ENCODE measurements at regions not wholly inside any gene's neighbourhood (a gene's known extent, or its start where the extent isn't known, plus 50 kb on each side); places are given as distances from the start of the nearest gene placed in this dataset.
"Not testable (repeated sequence)": the region's sequence is repeated elsewhere in the genome, so short reads cannot be mapped to it uniquely, and the experiment has no call there.

DNA sequence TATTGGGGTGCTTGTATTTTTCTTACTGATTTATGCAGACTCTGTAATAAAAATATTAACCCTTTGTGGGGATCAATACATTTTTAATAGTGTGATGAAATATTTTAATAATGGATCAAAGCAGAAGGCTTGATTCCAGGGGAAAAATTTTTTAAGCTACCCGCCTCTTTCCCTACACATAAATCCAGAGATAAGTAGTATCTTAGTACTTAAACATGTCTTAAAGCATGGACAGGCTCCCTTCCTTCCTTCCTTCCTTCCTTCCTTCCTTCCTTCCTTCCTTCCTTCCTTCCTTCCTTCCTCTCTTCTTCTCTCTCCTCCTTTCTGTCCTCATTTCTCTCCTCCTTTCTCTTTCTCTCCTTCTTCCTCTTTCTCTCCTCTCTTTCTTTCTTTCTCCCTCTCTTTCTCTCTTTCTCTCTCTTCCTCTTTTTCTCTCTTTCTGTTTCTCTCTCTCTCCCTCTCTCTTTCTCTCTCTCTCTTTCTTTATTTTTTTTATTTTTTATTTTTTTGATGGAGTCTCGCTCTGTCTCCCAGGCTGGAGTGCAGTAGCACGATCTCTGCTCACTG lies 78.0 kb upstream of the SPRY4 start:
- no peak for DNase-seq

DNA sequence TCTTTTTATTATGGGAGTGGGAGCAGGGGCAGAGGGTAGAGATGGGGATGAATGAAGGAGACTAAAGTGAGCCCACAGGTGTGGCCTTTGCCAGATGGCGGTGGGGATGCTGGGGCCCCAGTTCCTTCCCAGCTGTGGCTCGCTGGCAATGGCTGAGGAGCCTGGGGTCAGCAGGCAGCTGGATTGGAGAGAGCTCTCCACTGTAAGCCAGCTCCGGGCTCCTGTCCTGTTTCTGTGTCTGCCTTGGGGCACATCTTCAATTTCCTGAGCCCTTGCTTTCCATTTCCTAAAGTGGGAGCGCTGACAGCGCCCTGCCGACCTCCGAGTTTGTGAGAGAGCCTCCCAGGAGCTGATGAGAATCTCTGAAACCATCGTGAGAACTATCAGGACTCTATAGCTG lies 75.6 kb upstream of the SPRY4 start:
- no peak for DNase-seq

- DNase-seq, result no peak
These were observed 75.1 kb upstream of the SPRY4 start for GRCh38 chr5:142399891-142400290.

DNA sequence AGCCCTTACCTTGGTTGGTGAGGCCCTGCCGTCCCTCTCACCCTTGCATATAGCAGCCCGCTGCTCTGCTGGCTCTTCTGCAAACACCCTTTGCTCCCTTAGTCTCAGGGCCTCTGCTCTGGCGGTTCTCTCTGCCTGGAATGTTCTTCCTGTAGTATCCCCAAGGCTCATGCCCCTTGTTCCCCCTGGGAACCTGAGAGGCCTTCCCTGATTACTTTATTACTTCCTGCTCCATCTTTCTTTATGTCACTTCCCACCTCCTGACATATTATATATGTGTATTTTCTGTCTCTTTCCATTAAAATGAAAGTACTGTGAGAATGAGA lies 73.9 kb upstream of the SPRY4 start:
- no peak for DNase-seq

- not testable (repeated sequence) for DNase-seq
These were observed 73.3 kb upstream of the SPRY4 start for GRCh38 chr5:142398011-142398729.

- DNase-seq, result no peak
These were observed 72.4 kb upstream of the SPRY4 start for GRCh38 chr5:142397178-142397577.

GRCh38 chr5:142396436-142397038 lies 71.7 kb upstream of the SPRY4 start:
- DNase-seq, result no peak

DNA sequence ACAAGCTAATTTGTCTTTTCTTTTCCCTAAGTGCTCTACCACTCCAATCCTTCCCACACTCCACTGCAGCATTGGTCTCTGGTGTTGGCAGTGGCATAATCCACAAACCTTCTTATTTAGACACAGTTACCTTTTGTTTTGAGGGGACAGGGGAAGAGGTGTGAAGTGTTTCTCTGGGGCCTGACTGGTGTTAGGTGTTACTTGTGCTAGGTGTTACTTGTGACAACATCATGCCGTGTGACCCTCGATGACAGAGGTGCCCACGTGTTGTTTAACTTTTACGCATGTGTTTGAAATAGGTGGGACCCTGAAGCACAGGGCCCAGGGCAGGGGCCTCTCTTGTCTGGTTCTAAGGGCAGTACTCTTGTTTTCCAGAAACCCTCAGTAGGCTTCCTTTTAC lies 70.5 kb upstream of the SPRY4 start:
- DNase-seq, result no peak

GRCh38 chr5:142391058-142391845 lies 66.4 kb upstream of the SPRY4 start:
- no peak for DNase-seq

- no peak for DNase-seq
These were observed 65.5 kb upstream of the SPRY4 start for GRCh38 chr5:142390334-142390733.

DNA sequence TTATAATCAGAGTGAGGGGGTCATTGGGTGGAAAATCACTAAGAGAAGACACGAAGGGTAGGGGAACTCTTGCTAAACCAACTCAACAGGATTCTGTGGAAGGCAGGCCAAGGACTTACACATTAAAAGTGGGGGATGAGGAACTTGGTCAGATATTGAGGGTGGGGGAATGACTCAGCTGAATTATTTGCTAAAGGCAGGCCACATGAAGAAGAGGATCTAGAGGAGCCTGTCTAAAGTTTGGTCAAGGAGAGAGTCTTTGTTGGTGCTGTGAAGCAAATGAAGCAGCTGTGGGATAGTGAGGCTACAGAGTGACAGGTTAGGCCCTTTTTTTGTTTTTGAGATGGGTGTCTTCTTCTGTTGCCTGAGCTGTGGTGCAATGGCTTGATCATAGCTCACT lies 63.9 kb upstream of the SPRY4 start:
- no peak for DNase-seq

- no peak for DNase-seq
These were observed 62.3 kb upstream of the SPRY4 start for GRCh38 chr5:142387024-142387682.

DNA sequence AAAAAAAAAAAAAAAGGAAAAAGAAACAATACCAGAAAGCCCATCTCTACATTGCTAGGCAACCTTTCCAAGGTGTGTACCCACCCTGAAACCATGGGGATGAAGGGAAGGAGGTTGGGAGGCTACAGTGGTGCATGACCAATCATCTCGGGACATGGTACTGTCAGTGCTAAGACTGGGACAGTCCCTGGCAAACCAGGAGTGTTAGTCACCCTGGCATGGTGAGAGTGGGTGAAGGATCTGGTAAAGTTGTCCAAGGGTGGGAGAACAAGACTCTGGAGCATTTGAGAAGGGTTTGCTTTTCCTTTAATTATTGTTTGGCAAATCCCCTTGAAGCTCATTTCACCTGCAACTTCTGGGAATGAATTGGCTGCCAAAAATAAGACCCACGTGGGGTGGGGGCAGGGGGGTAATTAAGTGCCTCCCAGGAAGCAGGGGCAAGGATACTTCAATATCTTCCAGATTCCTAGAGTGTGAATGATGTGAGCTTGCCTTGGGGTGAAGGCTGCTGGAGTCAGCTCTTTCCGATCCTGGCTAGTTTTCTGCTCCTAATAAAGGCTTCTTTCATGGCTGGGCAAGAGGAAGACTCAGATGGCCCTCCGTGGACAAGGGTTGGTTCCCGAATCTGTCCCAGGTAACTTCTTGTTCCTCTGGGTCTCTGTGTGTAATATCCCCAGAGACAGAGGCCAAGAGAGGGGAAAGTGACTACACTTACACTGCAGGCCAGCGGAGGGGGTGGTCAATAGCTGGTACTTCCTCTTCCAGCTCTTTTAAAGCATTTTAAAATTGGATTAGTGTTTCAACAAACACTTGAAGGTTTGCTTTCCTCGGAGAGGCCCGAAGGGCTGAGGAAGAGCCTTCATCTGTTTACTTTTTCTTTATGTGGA lies 61.6 kb upstream of the SPRY4 start:
- no peak for DNase-seq

- DNase-seq, result no peak
These were observed 60.4 kb upstream of the SPRY4 start for GRCh38 chr5:142385194-142385593.

DNA sequence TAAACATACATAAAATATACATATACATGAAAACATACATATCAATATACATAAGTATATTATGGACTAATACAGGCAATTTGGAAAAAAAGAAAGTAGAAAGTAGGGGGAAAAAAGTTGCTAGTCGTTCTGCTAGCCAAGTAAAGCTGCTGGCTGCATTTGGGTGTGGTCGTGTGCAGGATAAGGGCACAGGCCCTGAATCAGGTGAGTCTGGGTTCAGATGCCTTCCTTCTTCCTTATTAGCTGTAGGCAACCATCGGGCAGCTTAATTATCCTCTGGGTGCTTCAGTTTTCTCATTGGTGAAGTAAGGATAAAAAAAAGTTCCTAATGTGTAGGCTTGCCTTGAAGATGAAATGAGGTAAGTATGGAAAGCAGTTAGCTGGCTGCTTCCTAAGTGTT lies 59.2 kb upstream of the SPRY4 start:
- DNase-seq, result no peak

GRCh38 chr5:142382186-142382585 lies 57.4 kb upstream of the SPRY4 start:
- DNase-seq, result no peak

DNA sequence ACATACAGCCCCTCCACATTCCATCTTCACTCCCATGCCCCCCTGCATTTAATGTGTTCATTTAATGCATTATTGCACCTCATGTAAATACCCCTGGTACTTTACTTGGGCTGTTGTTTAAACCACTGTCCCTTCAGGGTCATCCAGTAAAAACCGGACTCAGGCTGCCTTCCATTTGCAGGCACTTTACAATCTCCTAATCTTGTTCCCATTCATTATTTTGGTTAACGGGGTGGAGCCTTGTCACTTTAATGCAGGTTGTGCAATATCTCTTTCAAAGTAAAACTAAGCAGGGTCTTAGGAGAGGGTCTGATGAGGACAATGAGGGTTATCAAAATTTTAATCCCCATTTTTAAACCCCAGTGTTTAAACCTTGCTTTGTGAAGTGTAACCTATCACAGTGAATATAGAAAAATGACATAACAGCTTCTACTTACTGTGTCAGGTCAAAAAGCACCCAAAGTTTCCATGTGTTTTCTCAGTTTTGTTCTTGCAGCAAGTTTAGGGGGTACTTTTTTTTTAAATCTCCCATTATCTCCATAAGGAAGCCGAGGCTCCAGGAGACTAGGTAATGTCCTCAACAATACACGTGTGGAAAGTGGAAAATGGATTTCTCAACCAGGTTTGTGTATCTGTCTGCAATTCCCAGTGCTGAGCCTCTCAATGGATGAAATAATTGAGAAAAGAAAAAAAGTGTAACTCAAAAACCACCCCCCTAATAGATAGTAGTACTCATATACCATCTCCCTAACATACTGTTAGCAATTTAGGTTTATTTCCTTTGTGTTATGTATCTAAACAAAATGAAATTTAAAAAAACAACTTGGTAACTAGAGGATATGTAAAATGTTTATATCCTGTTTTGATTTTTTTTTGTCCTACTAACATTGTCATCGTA lies 54.2 kb upstream of the SPRY4 start:
- no peak for DNase-seq

GRCh38 chr5:142375944-142376411 lies 51.2 kb upstream of the SPRY4 start:
- DNase-seq, result no peak

All from activated CD4-positive, alpha-beta T cell treated with anti-CD3 and anti-CD28 coated beads for 4 hours (primary cell).